Subcutaneous abdominal adipose tissue (tissue), 5 donors: ENCODE measurements at regions not wholly inside any gene's neighbourhood (a gene's known extent, or its start where the extent isn't known, plus 50 kb on each side); places are given as distances from the start of the nearest gene placed in this dataset.

Experiments
- H3K27ac ChIP-seq: one replicate; pipeline ENCODE4 v1.7.0; 2013; ENCODE audit warnings: low read depth, mild to moderate bottlenecking, inconsistent platforms, low read length, moderate library complexity
- H3K27me3 ChIP-seq, 5 donors: one replicate each; pipeline ENCODE4 v1.7.0; 2013; ENCODE audit warnings: low read length in 5 of 5, inconsistent platforms in 1 of 5; ENCODE audit not compliant: control insufficient read depth in 5 of 5, insufficient read depth in 4 of 5
- H3K36me3 ChIP-seq, 5 donors: one replicate each; pipeline ENCODE4 v1.7.0; 2013; ENCODE audit warnings: low read length in 5 of 5; ENCODE audit not compliant: control insufficient read depth in 5 of 5, insufficient read depth in 5 of 5
- H3K4me1 ChIP-seq, 5 donors: one replicate each; pipeline ENCODE4 v1.7.0; 2013; ENCODE audit warnings: low read length in 5 of 5, mild to moderate bottlenecking in 3 of 5, moderate library complexity in 1 of 5; ENCODE audit not compliant: control insufficient read depth in 5 of 5, insufficient read depth in 5 of 5
- H3K4me3 ChIP-seq, 5 donors: one replicate each; pipeline ENCODE4 v1.7.0; 2013; ENCODE audit warnings: low read length in 5 of 5, low read depth in 1 of 5
- H3K9ac ChIP-seq, 5 donors: one replicate each; pipeline ENCODE4 v1.7.0; 2013; ENCODE audit warnings: low read length in 5 of 5, mild to moderate bottlenecking in 4 of 5, moderate library complexity in 3 of 5
- H3K9me3 ChIP-seq, 5 donors: one replicate each; pipeline ENCODE4 v1.7.0; 2013; ENCODE audit warnings: low read length in 5 of 5; ENCODE audit not compliant: control insufficient read depth in 5 of 5
- donor health status: healthy.
- donor health status: healthy.
- donor health status: healthy.
- donor health status: healthy.
- donor health status: healthy.

DNA sequence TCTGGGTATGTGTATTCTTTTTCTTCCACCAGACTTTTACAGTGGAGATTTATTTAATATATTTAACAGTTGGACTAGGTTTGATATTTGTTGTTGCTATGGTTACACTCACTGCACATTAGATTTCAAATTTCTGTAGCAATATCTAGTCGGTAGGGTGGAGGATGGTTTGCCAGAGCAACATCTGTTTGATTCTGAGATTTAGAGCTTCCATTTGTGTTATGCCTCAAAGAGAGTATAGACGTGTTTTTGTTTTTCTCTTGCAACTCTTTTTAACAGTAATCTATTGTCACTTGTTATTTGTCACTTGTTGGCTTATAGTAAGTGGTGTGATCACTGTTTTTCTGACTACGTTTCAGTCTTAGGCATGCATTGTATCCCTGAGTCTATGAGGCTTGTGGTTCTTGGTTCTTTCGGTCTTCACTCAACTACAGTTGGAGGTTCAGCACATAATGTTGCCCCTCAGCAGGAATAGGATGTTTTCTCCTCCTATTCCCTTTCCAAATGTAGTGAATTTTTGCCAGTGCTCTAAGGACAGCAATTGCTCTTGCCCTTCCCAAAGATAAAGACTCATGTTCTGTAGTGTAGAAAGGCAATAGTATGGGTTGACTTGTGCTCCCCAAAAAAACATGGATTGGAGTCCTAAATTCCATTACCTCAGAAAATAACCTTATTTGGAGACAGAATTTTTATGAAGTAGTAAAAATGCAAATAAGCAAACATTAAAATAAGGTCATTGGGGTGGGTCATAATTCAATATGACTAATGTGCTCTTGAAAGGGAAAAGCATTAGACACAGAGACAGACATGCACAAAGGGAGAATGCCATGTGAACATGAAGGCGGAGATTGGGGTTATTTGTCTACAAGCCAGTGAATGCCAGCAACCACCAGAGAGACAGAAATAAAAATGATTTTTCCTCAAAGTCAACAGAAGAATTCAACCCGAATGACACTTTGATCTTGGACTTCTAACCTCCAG is 692.1 kb downstream of the DIPK2A start:
- Histone ChIP-seq H3K9me3 (peaks cover 0 to 5% (median 0%) of the 10 kb centered on the region in 5 donors), H3K36me3 (no peaks in the 10 kb centered on the region), H3K9ac (no peak overlapping the region), H3K27ac (no peak overlapping the region), H3K4me1 (no peaks in the 10 kb centered on the region), H3K4me3 (no peak overlapping the region), H3K27me3 (no peaks in the 10 kb centered on the region)

DNA sequence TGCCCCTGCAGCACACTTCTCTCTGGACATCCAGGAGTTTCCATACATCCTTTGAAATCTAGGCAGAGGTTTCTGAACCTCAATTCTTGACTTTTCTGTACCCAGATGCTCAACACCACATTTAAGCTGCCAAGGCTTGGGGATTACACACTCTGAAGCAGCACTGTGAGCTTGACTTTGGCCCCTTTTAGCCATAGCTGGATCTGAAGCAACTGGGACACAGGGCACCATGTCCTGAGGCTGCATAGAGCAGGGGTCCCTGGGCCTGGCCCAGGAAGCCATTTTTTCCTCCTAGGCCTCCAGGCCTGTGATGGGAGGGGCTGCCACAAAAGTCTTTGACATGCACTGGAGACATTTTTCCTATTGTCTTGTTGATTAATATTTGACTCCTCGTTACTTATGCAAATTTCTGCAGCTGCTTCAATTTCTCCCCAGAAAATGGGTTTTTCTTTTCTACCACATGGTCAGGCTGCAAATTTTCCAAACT is 694.0 kb downstream of the DIPK2A start:
- peaks cover 0 to 5% (median 0%) of the 10 kb centered on the region in 5 donors for H3K9me3 ChIP-seq
- no peaks in the 10 kb centered on the region for H3K36me3 ChIP-seq
- no peaks in the 10 kb centered on the region for H3K27me3 ChIP-seq
- H3K9ac ChIP-seq: no peak overlapping the region
- H3K27ac ChIP-seq: no peak overlapping the region
- no peaks in the 10 kb centered on the region for H3K4me1 ChIP-seq
- no peak overlapping the region for H3K4me3 ChIP-seq

DNA sequence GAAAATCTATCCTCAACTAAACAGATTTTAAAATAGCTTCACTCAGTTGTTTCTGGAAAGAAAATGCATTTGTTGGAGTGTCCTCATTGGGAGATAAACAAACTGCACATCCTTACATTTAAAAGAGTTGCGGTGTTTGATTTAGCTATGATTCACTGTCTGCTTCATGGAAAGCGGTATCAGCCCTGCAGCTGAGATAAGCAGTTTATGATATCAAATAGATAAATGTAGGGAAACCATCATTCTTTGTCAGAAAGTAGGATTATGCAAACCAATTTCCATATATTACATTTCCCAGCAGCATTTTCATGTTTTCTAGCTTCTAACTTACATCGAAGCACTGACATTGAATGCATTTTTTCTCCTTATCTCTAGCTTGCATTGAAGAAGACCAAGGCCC is 698.9 kb downstream of the DIPK2A start:
- Histone ChIP-seq H3K9ac (no peak overlapping the region), H3K4me1 (no peaks in the 10 kb centered on the region), H3K4me3 (no peak overlapping the region), H3K9me3 (peaks cover 0 to 1% (median 0%) of the 10 kb centered on the region in 5 donors), H3K36me3 (no peaks in the 10 kb centered on the region), H3K27ac (no peak overlapping the region), H3K27me3 (no peaks in the 10 kb centered on the region)

DNA sequence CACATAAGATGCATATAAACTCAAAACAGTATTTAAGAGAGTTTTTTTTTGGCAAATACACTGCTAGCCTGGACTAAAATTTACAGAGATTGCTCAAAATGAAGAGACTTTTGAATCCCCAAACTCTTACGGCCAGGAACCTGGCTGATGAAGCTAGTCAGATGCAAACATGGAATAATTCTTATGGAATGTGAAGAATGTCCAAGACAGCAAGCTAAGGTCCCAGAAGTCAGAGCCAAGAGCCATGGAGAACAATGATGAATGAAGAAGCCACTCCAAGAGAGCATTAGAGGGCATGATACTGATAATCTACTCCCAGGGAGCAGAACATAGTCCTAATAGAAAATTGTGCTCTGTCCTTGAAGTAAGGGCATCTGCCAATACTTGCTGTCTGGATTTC is 705.5 kb downstream of the DIPK2A start:
- Histone ChIP-seq H3K27ac (no peak overlapping the region), H3K36me3 (no peaks in the 10 kb centered on the region), H3K9ac (no peak overlapping the region), H3K4me3 (no peak overlapping the region), H3K4me1 (no peaks in the 10 kb centered on the region), H3K9me3 (no peaks in the 10 kb centered on the region), H3K27me3 (no peaks in the 10 kb centered on the region)

DNA sequence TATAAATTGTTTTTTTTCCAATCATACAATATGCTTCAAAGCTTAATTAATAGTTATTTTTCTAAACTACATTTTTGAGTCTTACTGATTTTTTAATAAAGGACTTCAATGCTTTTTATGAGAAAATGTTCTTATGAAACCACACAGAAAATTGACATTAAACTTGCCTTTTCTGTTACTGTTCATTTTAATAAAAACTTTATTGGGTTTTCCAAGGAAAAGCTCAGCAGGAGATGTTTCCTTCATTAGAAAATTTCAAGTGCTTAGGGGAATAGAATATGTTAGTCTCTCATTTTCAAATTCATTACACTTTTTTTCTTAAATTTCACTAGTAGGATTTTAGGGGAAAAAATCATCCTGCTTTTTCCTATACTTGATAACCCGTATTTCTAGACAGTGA is 711.4 kb downstream of the DIPK2A start:
- Histone ChIP-seq H3K36me3 (no peaks in the 10 kb centered on the region), H3K27me3 (no peaks in the 10 kb centered on the region), H3K27ac (no peak overlapping the region), H3K4me1 (no peaks in the 10 kb centered on the region), H3K9ac (no peak overlapping the region), H3K9me3 (peaks cover 0 to 3% (median 0%) of the 10 kb centered on the region in 5 donors), H3K4me3 (no peak overlapping the region)

DNA sequence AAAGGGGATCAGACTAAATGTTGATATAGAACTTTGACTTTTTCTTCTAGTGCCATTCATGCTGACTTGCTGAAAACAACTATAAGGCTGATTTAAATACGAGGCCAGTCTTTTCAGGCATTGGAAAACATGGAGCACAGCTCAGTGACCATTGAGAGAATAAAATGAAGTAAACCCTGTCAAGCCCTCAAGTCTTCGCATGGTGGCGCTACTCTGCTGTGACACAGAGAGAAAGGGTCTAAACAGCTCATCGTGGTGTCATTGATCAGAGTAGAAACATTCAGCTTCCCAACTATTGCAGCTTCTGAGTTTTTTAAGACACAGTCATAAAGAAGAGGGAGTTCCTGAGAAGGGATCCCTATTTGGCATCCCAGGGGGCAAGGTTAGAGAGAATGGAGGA is 716.2 kb downstream of the DIPK2A start:
- H3K27me3 ChIP-seq: no peaks in the 10 kb centered on the region
- no peak overlapping the region for H3K4me3 ChIP-seq
- no peaks in the 10 kb centered on the region for H3K36me3 ChIP-seq
- H3K4me1 ChIP-seq: no peaks in the 10 kb centered on the region
- H3K9ac ChIP-seq: no peak overlapping the region
- peaks cover 0 to 3% (median 0%) of the 10 kb centered on the region in 5 donors for H3K9me3 ChIP-seq
- H3K27ac ChIP-seq: no peak overlapping the region

DNA sequence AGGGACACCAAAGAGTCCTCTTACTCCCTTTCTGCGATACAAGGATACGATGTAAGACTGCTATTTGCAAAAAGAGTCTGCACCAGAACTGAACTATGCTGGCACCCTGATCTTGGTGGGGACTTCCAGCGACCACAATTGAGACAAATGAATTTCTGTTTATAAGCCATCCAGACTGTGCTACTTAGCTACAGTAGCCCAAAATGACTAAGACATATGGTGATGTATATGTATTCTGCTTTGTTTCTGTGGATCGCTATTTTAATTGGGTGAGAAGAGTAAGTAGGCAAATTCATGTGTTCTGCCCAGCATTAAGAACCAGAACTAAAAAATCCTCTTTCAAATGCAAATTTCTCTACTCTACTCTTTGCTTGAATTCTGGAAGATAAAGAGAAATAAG is 720.9 kb downstream of the DIPK2A start:
- no peaks in the 10 kb centered on the region for H3K27me3 ChIP-seq
- no peaks in the 10 kb centered on the region for H3K36me3 ChIP-seq
- peaks cover 0 to 3% (median 0%) of the 10 kb centered on the region in 5 donors for H3K9me3 ChIP-seq
- H3K4me1 ChIP-seq: no peaks in the 10 kb centered on the region
- no peak overlapping the region for H3K4me3 ChIP-seq
- no peak overlapping the region for H3K27ac ChIP-seq
- no peak overlapping the region for H3K9ac ChIP-seq

DNA sequence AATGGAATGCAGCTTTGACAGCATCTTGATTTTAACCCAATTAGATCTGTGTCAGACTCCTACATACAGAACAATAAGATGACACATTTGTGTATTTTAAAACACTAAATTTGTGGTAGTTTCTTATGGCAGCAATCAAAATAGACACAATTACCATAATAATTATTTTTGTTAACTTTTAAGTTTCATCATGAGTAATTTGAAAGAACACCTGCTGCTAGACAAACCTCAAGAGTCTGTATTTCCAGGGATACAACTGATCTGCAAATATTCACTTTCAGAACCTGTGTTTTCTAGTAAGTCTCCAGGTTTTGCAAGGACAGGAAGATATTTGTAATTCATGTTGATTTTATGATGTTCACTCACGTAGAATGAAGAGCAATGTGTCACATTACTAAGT is 736.8 kb downstream of the DIPK2A start:
- Histone ChIP-seq H3K9ac (no peak overlapping the region), H3K4me1 (no peaks in the 10 kb centered on the region), H3K4me3 (no peak overlapping the region), H3K9me3 (no peaks in the 10 kb centered on the region), H3K27ac (no peak overlapping the region), H3K36me3 (no peaks in the 10 kb centered on the region), H3K27me3 (no peaks in the 10 kb centered on the region)

DNA sequence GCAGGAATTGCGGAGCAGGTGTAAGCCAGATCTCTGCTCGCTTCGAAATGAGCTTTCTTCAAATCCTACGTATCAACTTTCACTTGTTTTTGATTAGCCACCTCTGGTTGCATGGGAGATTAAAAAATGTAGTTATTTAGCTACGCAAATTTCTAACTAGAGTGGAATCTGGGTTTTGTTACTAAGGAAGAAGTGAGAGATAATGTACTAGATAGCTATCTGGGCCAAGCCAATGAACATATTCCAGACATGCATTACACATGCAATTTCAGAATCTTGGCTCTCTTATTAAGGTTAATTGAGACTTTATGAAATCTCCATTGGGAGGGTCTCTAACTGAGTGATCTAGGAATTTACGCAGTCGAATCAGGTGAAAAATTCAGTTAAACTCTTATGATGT is 765.7 kb downstream of the DIPK2A start:
- Histone ChIP-seq H3K9me3 (no peaks in the 10 kb centered on the region), H3K27ac (no peak overlapping the region), H3K27me3 (no peaks in the 10 kb centered on the region), H3K4me1 (no peaks in the 10 kb centered on the region), H3K4me3 (no peak overlapping the region), H3K9ac (no peak overlapping the region), H3K36me3 (no peaks in the 10 kb centered on the region)

DNA sequence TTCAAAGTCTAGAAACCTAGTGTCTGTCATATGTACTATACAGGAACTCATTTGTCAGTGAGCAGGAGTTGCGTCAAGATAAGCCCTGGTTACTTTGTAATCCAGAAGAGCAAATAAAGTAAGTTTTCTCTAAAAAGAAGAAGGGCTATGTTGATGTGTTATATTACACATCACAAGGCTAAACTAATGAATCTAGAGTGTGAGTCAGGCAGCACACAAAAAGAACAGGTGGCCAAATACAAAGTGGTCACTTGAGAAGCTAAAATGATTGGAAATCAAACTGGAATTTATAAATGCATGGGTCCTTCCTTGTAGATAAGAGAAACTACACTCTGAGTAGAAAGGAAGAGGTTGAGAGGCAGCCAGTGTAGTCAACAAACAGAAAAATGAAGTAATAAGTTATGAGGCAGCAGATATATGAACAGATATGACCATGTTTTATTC is 771.6 kb downstream of the DIPK2A start:
- H3K9me3 ChIP-seq: no peaks in the 10 kb centered on the region
- H3K4me1 ChIP-seq: peaks cover 0 to 5% (median 0%) of the 10 kb centered on the region in 5 donors
- H3K4me3 ChIP-seq: no peak overlapping the region
- no peak overlapping the region for H3K9ac ChIP-seq
- no peaks in the 10 kb centered on the region for H3K27me3 ChIP-seq
- no peak overlapping the region for H3K27ac ChIP-seq
- no peaks in the 10 kb centered on the region for H3K36me3 ChIP-seq
